Body of pancreas (tissue), 4 donors: ENCODE measurements at regions not wholly inside any gene's neighbourhood (a gene's known extent, or its start where the extent isn't known, plus 50 kb on each side); places are given as distances from the start of the nearest gene placed in this dataset.

ENCODE experiments used
- CTCF ChIP-seq, 7 experiments: fragments of 450-650 bp in 4 of 7; fragments of 200-600 bp in 3 of 7; sonication (generic) in 3 of 7; IDR thresholded peaks; one replicate each; pipeline ENCODE4 v1.5.1; 2016 to 2019; ENCODE audit warnings: antibody characterized with exemption in 7 of 7
- POLR2A ChIP-seq, 3 donors: fragments of 450-650 bp; IDR thresholded peaks; one replicate each; pipeline ENCODE4 v1.6.1; 2016; ENCODE audit warnings: antibody characterized with exemption in 3 of 3, mild to moderate bottlenecking in 2 of 3

- no peak for TF ChIP-seq CTCF (IDR thresholded peaks at IDR 0.05)
- no peak for TF ChIP-seq POLR2A (IDR thresholded peaks at IDR 0.05)
Observed at GRCh38 chr4:130090427-130090826, 994.5 kb downstream of the C4orf33 start.
